Memory B cell (primary cell): ENCODE measurements at regions not wholly inside any gene's neighbourhood (a gene's known extent, or its start where the extent isn't known, plus 50 kb on each side); places are given as distances from the start of the nearest gene placed in this dataset.

Experiments used
- ATAC-seq: fragments of 150-1000 bp; cut with Tn5 transposase; 2 replicates; pipeline ENCODE4 v1.10.0; 2021; ENCODE audit warnings: low read depth, mild to moderate bottlenecking, moderate library complexity
- DNase-seq, 2 donors: peaks; one replicate each; pipeline ENCODE4 v3.0.0; 2022; ENCODE audit warnings: low spot score in 2 of 2
- H3K27ac Mint-ChIP-seq: one replicate; pipeline ENCODE4 v1.8.0; 2022; ENCODE audit warnings: mild to moderate bottlenecking, moderate library complexity, mixed read lengths
- H3K27me3 Mint-ChIP-seq: one replicate; pipeline ENCODE4 v1.8.0; 2022; ENCODE audit warnings: mixed read lengths
- H3K36me3 Mint-ChIP-seq: one replicate; pipeline ENCODE4 v1.8.0; 2022; ENCODE audit warnings: mild to moderate bottlenecking, mixed read lengths
- H3K4me1 Mint-ChIP-seq: one replicate; pipeline ENCODE4 v1.8.0; 2022; ENCODE audit warnings: mixed read lengths
- H3K4me3 Mint-ChIP-seq: one replicate; pipeline ENCODE4 v1.8.0; 2022; ENCODE audit warnings: mild to moderate bottlenecking, moderate library complexity, mixed read lengths
- H3K9me3 Mint-ChIP-seq: one replicate; pipeline ENCODE4 v1.8.0; 2022; ENCODE audit warnings: mixed read lengths

- DNase-seq: no peak
- no peak overlapping the region for H3K4me3 Mint-ChIP-seq
- no peaks in the 10 kb centered on the region for H3K9me3 Mint-ChIP-seq
- no peak overlapping the region for H3K27ac Mint-ChIP-seq
- no peaks in the 10 kb centered on the region for H3K4me1 Mint-ChIP-seq
- ATAC-seq: no peak
- H3K36me3 Mint-ChIP-seq: no peaks in the 10 kb centered on the region
- peaks cover 2% of the 10 kb centered on the region for H3K27me3 Mint-ChIP-seq
These were observed 361.1 kb upstream of the DDHD1 start for GRCh38 chr14:53514197-53514596.

GRCh38 chr14:53510281-53510912 is 357.3 kb upstream of the DDHD1 start:
- H3K4me1 Mint-ChIP-seq: no peaks in the 10 kb centered on the region
- ATAC-seq (no peak), DNase-seq (no peak)
- H3K27me3 Mint-ChIP-seq: peaks cover 5% of the 10 kb centered on the region
- H3K36me3 Mint-ChIP-seq: peaks cover 3% of the 10 kb centered on the region
- H3K9me3 Mint-ChIP-seq: peaks cover 3% of the 10 kb centered on the region
- no peak overlapping the region for H3K27ac Mint-ChIP-seq
- no peak overlapping the region for H3K4me3 Mint-ChIP-seq

- Mint-ChIP-seq H3K4me1 (no peaks in the 10 kb centered on the region), H3K27me3 (peaks cover 5% of the 10 kb centered on the region), H3K9me3 (peaks cover 6% of the 10 kb centered on the region), H3K27ac (no peak overlapping the region), H3K36me3 (peaks cover 5% of the 10 kb centered on the region), H3K4me3 (no peak overlapping the region)
- no peak for DNase-seq
- no peak for ATAC-seq
These were observed 356.4 kb upstream of the DDHD1 start for GRCh38 chr14:53509276-53510244.

- Mint-ChIP-seq H3K36me3 (peaks cover 7% of the 10 kb centered on the region), H3K9me3 (peaks cover 17% of the 10 kb centered on the region), H3K27me3 (peaks cover 4% of the 10 kb centered on the region), H3K4me3 (no peak overlapping the region), H3K27ac (no peak overlapping the region), H3K4me1 (no peaks in the 10 kb centered on the region)
- no peak for DNase-seq
- no peak for ATAC-seq
These were observed 348.5 kb upstream of the DDHD1 start for GRCh38 chr14:53501361-53502211.

- DNase-seq (no peak), ATAC-seq (no peak)
- Mint-ChIP-seq H3K4me1 (no peaks in the 10 kb centered on the region), H3K27ac (no peak overlapping the region), H3K27me3 (peaks cover 2% of the 10 kb centered on the region), H3K36me3 (peaks cover 4% of the 10 kb centered on the region), H3K4me3 (no peak overlapping the region), H3K9me3 (peaks cover 14% of the 10 kb centered on the region)
These were observed 347.1 kb upstream of the DDHD1 start for GRCh38 chr14:53500191-53500590.

- ATAC-seq (no peak), DNase-seq (no peak)
- peaks cover 2% of the 10 kb centered on the region for H3K27me3 Mint-ChIP-seq
- H3K27ac Mint-ChIP-seq: no peak overlapping the region
- H3K4me1 Mint-ChIP-seq: no peaks in the 10 kb centered on the region
- no peaks in the 10 kb centered on the region for H3K36me3 Mint-ChIP-seq
- peaks cover 2% of the 10 kb centered on the region for H3K9me3 Mint-ChIP-seq
- H3K4me3 Mint-ChIP-seq: no peak overlapping the region
These were observed 343.5 kb upstream of the DDHD1 start for GRCh38 chr14:53496668-53497067.

GRCh38 chr14:53495846-53496343 is 342.8 kb upstream of the DDHD1 start:
- Mint-ChIP-seq H3K4me3 (no peak overlapping the region), H3K27me3 (peaks cover 2% of the 10 kb centered on the region), H3K36me3 (no peaks in the 10 kb centered on the region), H3K4me1 (no peaks in the 10 kb centered on the region), H3K9me3 (peaks cover 2% of the 10 kb centered on the region), H3K27ac (no peak overlapping the region)
- ATAC-seq (no peak), DNase-seq (no peak)

- Mint-ChIP-seq H3K9me3 (peaks cover 2% of the 10 kb centered on the region), H3K4me1 (no peaks in the 10 kb centered on the region)
These were observed 341.5 kb upstream of the DDHD1 start for GRCh38 chr14:53494587-53494986.

GRCh38 chr14:53493860-53494259 is 340.7 kb upstream of the DDHD1 start:
- Mint-ChIP-seq H3K36me3 (no peaks in the 10 kb centered on the region), H3K9me3 (peaks cover 2% of the 10 kb centered on the region), H3K27ac (no peak overlapping the region), H3K4me3 (no peak overlapping the region), H3K27me3 (peaks cover 2% of the 10 kb centered on the region), H3K4me1 (no peaks in the 10 kb centered on the region)
- ATAC-seq (no peak), DNase-seq (no peak)

More at GRCh38 chr14:53494587-53494986, 341.5 kb upstream of the DDHD1 start:
- no peak for DNase-seq
- Mint-ChIP-seq H3K4me3 (no peak overlapping the region), H3K27ac (no peak overlapping the region), H3K36me3 (no peaks in the 10 kb centered on the region), H3K27me3 (peaks cover 2% of the 10 kb centered on the region)
- no peak for ATAC-seq

GRCh38 chr14:53493320-53493719 is 340.2 kb upstream of the DDHD1 start:
- peaks cover 2% of the 10 kb centered on the region for H3K27me3 Mint-ChIP-seq
- DNase-seq (no peak), ATAC-seq (no peak)
- no peaks in the 10 kb centered on the region for H3K36me3 Mint-ChIP-seq
- H3K9me3 Mint-ChIP-seq: peaks cover 1% of the 10 kb centered on the region
- no peaks in the 10 kb centered on the region for H3K4me1 Mint-ChIP-seq
- no peak overlapping the region for H3K27ac Mint-ChIP-seq
- no peak overlapping the region for H3K4me3 Mint-ChIP-seq

GRCh38 chr14:53491884-53492277 is 338.8 kb upstream of the DDHD1 start:
- Mint-ChIP-seq H3K27ac (no peak overlapping the region), H3K4me3 (no peak overlapping the region), H3K9me3 (peaks cover 1% of the 10 kb centered on the region), H3K27me3 (no peaks in the 10 kb centered on the region), H3K4me1 (no peaks in the 10 kb centered on the region), H3K36me3 (no peaks in the 10 kb centered on the region)
- ATAC-seq (no peak), DNase-seq (no peak)

GRCh38 chr14:53491256-53491883 is 338.2 kb upstream of the DDHD1 start:
- ATAC-seq: no peak
- H3K36me3 Mint-ChIP-seq: no peaks in the 10 kb centered on the region
- no peak overlapping the region for H3K4me3 Mint-ChIP-seq
- DNase-seq: no peak
- H3K27me3 Mint-ChIP-seq: no peaks in the 10 kb centered on the region
- H3K9me3 Mint-ChIP-seq: peaks cover 1% of the 10 kb centered on the region
- no peaks in the 10 kb centered on the region for H3K4me1 Mint-ChIP-seq
- no peak overlapping the region for H3K27ac Mint-ChIP-seq

GRCh38 chr14:53478174-53478573 is 325.1 kb upstream of the DDHD1 start:
- Mint-ChIP-seq H3K4me3 (no peak overlapping the region), H3K4me1 (no peaks in the 10 kb centered on the region), H3K9me3 (peaks cover 4% of the 10 kb centered on the region), H3K27me3 (no peaks in the 10 kb centered on the region), H3K27ac (no peak overlapping the region), H3K36me3 (peaks cover 3% of the 10 kb centered on the region)
- DNase-seq (no peak), ATAC-seq (no peak)
